H9 (cell line): ENCODE measurements at regions not wholly inside any gene's neighbourhood (a gene's known extent, or its start where the extent isn't known, plus 50 kb on each side); places are given as distances from the start of the nearest gene placed in this dataset.

Experiments used
- DNase-seq: peaks from one replicate; pipeline ENCODE4 v3.0.0-alpha.2; 2017
- H2AFZ ChIP-seq: one replicate; pipeline ENCODE4 v1.6.1; 2013; ENCODE audit warnings: mild to moderate bottlenecking, low read length, control low read depth, moderate library complexity
- H2AK5ac ChIP-seq: 2 replicates; pipeline ENCODE4 v1.6.1; 2013; ENCODE audit warnings: low read length, control low read depth, mixed read lengths; ENCODE audit not compliant: insufficient read length
- H2BK120ac ChIP-seq: one replicate; pipeline ENCODE4 v1.6.1; 2013; ENCODE audit warnings: low read depth, mild to moderate bottlenecking, low read length, control low read depth, inconsistent platforms; ENCODE audit not compliant: poor library complexity, severe bottlenecking
- H2BK12ac ChIP-seq: 2 replicates; pipeline ENCODE4 v1.6.1; 2013; ENCODE audit warnings: low read length, control low read depth, mixed read lengths, low read depth; ENCODE audit not compliant: insufficient read length
- H2BK15ac ChIP-seq: 2 replicates; pipeline ENCODE4 v1.6.1; 2013; ENCODE audit warnings: low read depth, low read length, control low read depth
- H2BK20ac ChIP-seq: one replicate; pipeline ENCODE4 v1.6.1; 2013; ENCODE audit warnings: low read depth, mild to moderate bottlenecking, low read length, control low read depth, inconsistent platforms; ENCODE audit not compliant: poor library complexity, severe bottlenecking
- H2BK5ac ChIP-seq: 2 replicates; pipeline ENCODE4 v1.6.1; 2013; ENCODE audit warnings: low read length, control low read depth, mixed read lengths; ENCODE audit not compliant: insufficient read length
- H3K14ac ChIP-seq: 2 replicates; pipeline ENCODE4 v1.6.1; 2013; ENCODE audit warnings: low read length, control low read depth; ENCODE audit not compliant: insufficient read depth
- H3K18ac ChIP-seq: 2 replicates; pipeline ENCODE4 v1.6.1; 2013; ENCODE audit warnings: low read depth, mild to moderate bottlenecking, mixed read lengths, low read length, control low read depth; ENCODE audit not compliant: insufficient read length
- H3K23ac ChIP-seq: 2 replicates; pipeline ENCODE4 v1.6.1; 2013; ENCODE audit warnings: low read length, control low read depth, mixed read lengths, low read depth; ENCODE audit not compliant: insufficient read length
- H3K23me2 ChIP-seq: 2 replicates; pipeline ENCODE4 v1.6.1; 2013; ENCODE audit warnings: low read depth, mild to moderate bottlenecking, mixed read lengths, low read length, control low read depth; ENCODE audit not compliant: insufficient read length, poor library complexity, severe bottlenecking
- H3K27ac ChIP-seq: 2 replicates; pipeline ENCODE4 v1.5.1; 2013; ENCODE audit warnings: low read length, control low read depth, mixed read lengths, low read depth; ENCODE audit not compliant: insufficient read length
- H3K27me3 ChIP-seq: 2 replicates; pipeline ENCODE4 v1.6.1; 2013; ENCODE audit warnings: low read length, control low read depth, inconsistent platforms; ENCODE audit not compliant: insufficient read depth
- H3K4ac ChIP-seq: 2 replicates; pipeline ENCODE4 v1.6.1; 2013; ENCODE audit warnings: low read depth, mild to moderate bottlenecking, control low read depth, inconsistent platforms, low read length, moderate library complexity
- H3K4me1 ChIP-seq: 2 replicates; pipeline ENCODE4 v1.6.1; 2013; ENCODE audit warnings: low read length, control low read depth, inconsistent platforms; ENCODE audit not compliant: insufficient read depth
- H3K4me2 ChIP-seq: 2 replicates; pipeline ENCODE4 v1.6.1; 2013; ENCODE audit warnings: low read length, control low read depth, mixed read lengths; ENCODE audit not compliant: insufficient read length, insufficient read depth
- H3K56ac ChIP-seq: 2 replicates; pipeline ENCODE4 v1.6.1; 2013; ENCODE audit warnings: low read depth, mild to moderate bottlenecking, mixed read lengths, low read length, control low read depth; ENCODE audit not compliant: insufficient read length
- H3K79me1 ChIP-seq: 2 replicates; pipeline ENCODE4 v1.6.1; 2013; ENCODE audit warnings: low read depth, mild to moderate bottlenecking, moderate library complexity, low read length, control low read depth, inconsistent platforms; ENCODE audit not compliant: insufficient read depth, poor library complexity, severe bottlenecking
- H3K79me2 ChIP-seq: 2 replicates; pipeline ENCODE4 v1.6.1; 2013; ENCODE audit warnings: low read length, control low read depth, inconsistent platforms; ENCODE audit not compliant: insufficient read depth
- H3K9ac ChIP-seq: 2 replicates; pipeline ENCODE4 v1.6.1; 2013; ENCODE audit warnings: low read length, control low read depth, mixed read lengths; ENCODE audit not compliant: insufficient read length; ENCODE audit errors: extremely low read depth
- H3K9me3 ChIP-seq: one replicate; pipeline ENCODE4 v1.6.1; 2013; ENCODE audit warnings: low read depth, low read length, inconsistent platforms; ENCODE audit not compliant: control insufficient read depth
- H3T11ph ChIP-seq: one replicate; pipeline ENCODE4 v1.6.1; 2013; ENCODE audit warnings: mild to moderate bottlenecking, low read length, control low read depth, inconsistent platforms
- H4K20me1 ChIP-seq: one replicate; pipeline ENCODE4 v1.6.1; 2013; ENCODE audit not compliant: control insufficient read depth, insufficient read length, insufficient read depth
- H4K5ac ChIP-seq: 2 replicates; pipeline ENCODE4 v1.6.1; 2013; ENCODE audit warnings: low read depth, mild to moderate bottlenecking, mixed read lengths, low read length, control low read depth; ENCODE audit not compliant: insufficient read length
- H4K8ac ChIP-seq: replicated peaks from 2 replicates; pipeline ENCODE4 v1.6.1; 2013; ENCODE audit warnings: low read length, control low read depth, mixed read lengths, low read depth; ENCODE audit not compliant: insufficient read length
- H4K91ac ChIP-seq: 2 replicates; pipeline ENCODE4 v1.6.1; 2013; ENCODE audit warnings: low read depth, mild to moderate bottlenecking, moderate library complexity, mixed read lengths, low read length, control low read depth; ENCODE audit not compliant: insufficient read length
- H3K27ac Mint-ChIP-seq, 3 experiments: 2 replicates in 2 of 3; 3 replicates in 1 of 3; pipeline ENCODE4 v1.8.0; 2020 to 2021; ENCODE audit warnings: mixed read lengths in 3 of 3, mild to moderate bottlenecking in 1 of 3, moderate library complexity in 1 of 3
- H3K27me3 Mint-ChIP-seq: 2 replicates; pipeline ENCODE4 v1.8.0; 2021; ENCODE audit warnings: low read depth, mild to moderate bottlenecking, moderate library complexity, mixed read lengths
- H3K36me3 Mint-ChIP-seq, 3 experiments: 2 replicates in 2 of 3; 3 replicates in 1 of 3; pipeline ENCODE4 v1.8.0; 2020 to 2021; ENCODE audit warnings: low read depth in 3 of 3, mixed read lengths in 3 of 3; ENCODE audit not compliant: insufficient read depth in 1 of 3
- H3K4me1 Mint-ChIP-seq, 2 experiments: 2 replicates each; pipeline ENCODE4 v1.8.0; 2020; ENCODE audit warnings: mixed read lengths in 2 of 2
- H3K4me3 Mint-ChIP-seq, 2 experiments: 2 replicates in 1 of 2; 3 replicates in 1 of 2; pipeline ENCODE4 v1.8.0; 2020 to 2021; ENCODE audit warnings: mild to moderate bottlenecking in 2 of 2, mixed read lengths in 2 of 2, moderate library complexity in 1 of 2
- H3K9me3 Mint-ChIP-seq, 2 experiments: 2 replicates in 1 of 2; 3 replicates in 1 of 2; pipeline ENCODE4 v1.8.0; 2020; ENCODE audit warnings: mild to moderate bottlenecking in 2 of 2, mixed read lengths in 2 of 2, moderate library complexity in 1 of 2
- CTCF ChIP-seq: fragments of 200-600 bp; sonication (generic); conservative IDR thresholded peaks from 3 replicates; pipeline ENCODE4 v1.8.0; 2021; ENCODE audit warnings: antibody characterized with exemption, mild to moderate bottlenecking
- WGBS: extraction: QIAGEN DNeasy Blood & Tissue Kit; methylation state at CpG from one replicate; pipeline ENCODE4 v1.1.7; 2013; ENCODE audit warnings: missing lambda C conversion rate, low lambda C conversion rate, mixed read lengths; ENCODE audit not compliant: insufficient read length; ENCODE audit errors: extremely low coverage; 5-methylcytosine and 5-hydroxymethylcytosine counted together

- Histone ChIP-seq H4K20me1 (no peaks in the 10 kb centered on the region), H3K18ac (no peak overlapping the region), H3K79me1 (no peaks in the 10 kb centered on the region), H3K4ac (no peak overlapping the region), H3K56ac (no peak overlapping the region), H3K27ac (no peak overlapping the region), H2BK120ac (no peak overlapping the region), H4K8ac (no peak overlapping the region), H3K9me3 (no peaks in the 10 kb centered on the region), H3K4me1 (no peaks in the 10 kb centered on the region), H3K14ac (no peak overlapping the region), H4K5ac (no peak overlapping the region), H4K91ac (no peak overlapping the region), H3K23ac (no peak overlapping the region), H3K79me2 (no peaks in the 10 kb centered on the region), H3K4me2 (no peak overlapping the region), H2BK5ac (no peak overlapping the region), H2BK20ac (no peak overlapping the region), H3K23me2 (no peaks in the 10 kb centered on the region), H2BK12ac (no peak overlapping the region), H3T11ph (no peak overlapping the region), H2AK5ac (no peak overlapping the region), H3K27me3 (no peaks in the 10 kb centered on the region), H3K9ac (no peak overlapping the region), H2BK15ac (no peak overlapping the region), H2AFZ (no peak overlapping the region)
- peaks cover 9% of the 10 kb centered on the region; the same call in 1 of the 2 replicates for H3K27me3 Mint-ChIP-seq
- TF ChIP-seq CTCF = no peak
- DNase-seq = no peak
- no peaks in the 10 kb centered on the region for H3K4me1 Mint-ChIP-seq
- H3K4me3 Mint-ChIP-seq = no peak overlapping the region
- no CpG with 5 or more reads among the region's 20 CpGs for WGBS
- H3K36me3 Mint-ChIP-seq = no peaks in the 10 kb centered on the region; a peak in 1 of 7 replicates
- no peak overlapping the region for H3K27ac Mint-ChIP-seq
- H3K9me3 Mint-ChIP-seq = no peaks in the 10 kb centered on the region; a peak in 1 of 5 replicates
Observed at GRCh38 chr10:121043124-121043849, 192.1 kb downstream of the WDR11 start.
